NCI-H460 (cell line): ENCODE measurements at regions not wholly inside any gene's neighbourhood (a gene's known extent, or its start where the extent isn't known, plus 50 kb on each side); places are given as distances from the start of the nearest gene placed in this dataset.

Experiments used
- DNase-seq: peaks from one replicate; pipeline ENCODE4 v3.0.0-alpha.2; 2016; ENCODE audit warnings: low read depth; ENCODE audit errors: extremely low read depth

GRCh38 chr7:121810831-121811672 is 61.9 kb upstream of the PTPRZ1 start:
- DNase-seq, result no peak

- DNase-seq, result no peak
Observed at GRCh38 chr7:121807078-121807477, 65.9 kb upstream of the PTPRZ1 start.

GRCh38 chr7:121803039-121803438 is 69.9 kb upstream of the PTPRZ1 start:
- DNase-seq, result no peak

- DNase-seq, result no peak
Observed at GRCh38 chr7:121800916-121801675, 71.9 kb upstream of the PTPRZ1 start.

- DNase-seq, result no peak
Observed at GRCh38 chr7:121798896-121799295, 74.1 kb upstream of the PTPRZ1 start.

- no peak for DNase-seq
Observed at GRCh38 chr7:121798453-121798840, 74.5 kb upstream of the PTPRZ1 start.

- no peak for DNase-seq
Observed at GRCh38 chr7:121797657-121798452, 75.1 kb upstream of the PTPRZ1 start.

- no peak for DNase-seq
Observed at GRCh38 chr7:121796936-121797656, 75.9 kb upstream of the PTPRZ1 start.

GRCh38 chr7:121796381-121796780 is 76.6 kb upstream of the PTPRZ1 start:
- DNase-seq, result no peak

GRCh38 chr7:121795736-121796135 is 77.2 kb upstream of the PTPRZ1 start:
- DNase-seq, result no peak

- DNase-seq, result no peak
Observed at GRCh38 chr7:121793716-121794115, 79.2 kb upstream of the PTPRZ1 start.

- DNase-seq, result no peak
Observed at GRCh38 chr7:121777672-121778071, 95.3 kb upstream of the PTPRZ1 start.

GRCh38 chr7:121774563-121774962 is 98.4 kb upstream of the PTPRZ1 start:
- DNase-seq, result no peak

- DNase-seq, result no peak
Observed at GRCh38 chr7:121766676-121767075, 106.3 kb upstream of the PTPRZ1 start.

- DNase-seq, result no peak
Observed at GRCh38 chr7:121761399-121761798, 111.6 kb upstream of the PTPRZ1 start.

GRCh38 chr7:121755818-121756552 is 117.0 kb upstream of the PTPRZ1 start:
- no peak for DNase-seq

- no peak for DNase-seq
Observed at GRCh38 chr7:121755286-121755685, 117.7 kb upstream of the PTPRZ1 start.

- DNase-seq, result no peak
Observed at GRCh38 chr7:121753944-121754343, 119.0 kb upstream of the PTPRZ1 start.

GRCh38 chr7:121752706-121753105 is 120.3 kb upstream of the PTPRZ1 start:
- DNase-seq, result peak; percentile 6

GRCh38 chr7:121748546-121748945 is 124.4 kb upstream of the PTPRZ1 start:
- no peak for DNase-seq
